GM12878 (cell line): ENCODE measurements at regions not wholly inside any gene's neighbourhood (a gene's known extent, or its start where the extent isn't known, plus 50 kb on each side); places are given as distances from the start of the nearest gene placed in this dataset.

Experiments used
- ATAC-seq: fragments of 200-7000 bp; cut with Tn5 transposase; 3 replicates; pipeline ENCODE4 v1.9.1; 2020; ENCODE audit warnings: mild to moderate bottlenecking, moderate library complexity
- BruUV-seq: library from RNA; stranded (reverse); fragments of 400-500 nt; replicated peaks from 2 replicates; lab custom pipeline; 2021; lab: Mats Ljungman, UMichigan
- CTCF ChIA-PET: fragments of 300-600 bp; sonication (Branson Sonifier 250); formaldehyde crosslinking; extraction: SDS; loops from one replicate; lab custom pipeline; 2021; ENCODE audit warnings: inconsistent platforms; lab: Yijun Ruan, JAX
- POLR2A ChIA-PET: fragments of 350-600 bp; formaldehyde crosslinking; extraction: SDS; loops from one replicate; lab custom pipeline; 2021; ENCODE audit warnings: inconsistent platforms; lab: Charles Lee
- RAD21 ChIA-PET: fragments of 300-600 bp; sonication (Branson Sonifier 250); formaldehyde crosslinking; loops from one replicate; lab custom pipeline; 2023; ENCODE audit warnings: antibody characterized with exemption; ENCODE audit not compliant: unreplicated experiment; lab: Charles Lee
- SMC1A ChIA-PET: fragments of 300-600 bp; sonication (Branson Sonifier 250); formaldehyde crosslinking; loops from one replicate; lab custom pipeline; 2023; ENCODE audit not compliant: unreplicated experiment, uncharacterized antibody; lab: Charles Lee
- DNase-seq: peaks from one replicate; pipeline ENCODE4 v3.0.0-alpha.2; 2011; ENCODE audit warnings: low read depth, low spot score
- FAIRE-seq: peaks from 3 replicates; lab custom pipeline; 2011; peaks lifted over from hg19 to GRCh38; lab: Jason Lieb, UNC
- H2AFZ ChIP-seq: 2 replicates; pipeline ENCODE4 v1.6.0; 2011; ENCODE audit warnings: low read depth, low read length, control low read depth; ENCODE audit not compliant: control insufficient read depth
- H3K27ac ChIP-seq: 2 replicates; pipeline ENCODE4 v1.5.1; 2011; ENCODE audit warnings: control low read depth; ENCODE audit not compliant: control insufficient read depth, insufficient read depth
- H3K27me3 ChIP-seq, 2 experiments: replicated peaks in 1 of 2; 2 replicates each; pipeline versions ENCODE4 v1.6.0 to v1.6.1; 2011; ENCODE audit warnings: low read length in 1 of 2; ENCODE audit not compliant: control insufficient read depth in 2 of 2, insufficient read depth in 2 of 2
- H3K36me3 ChIP-seq, 2 experiments: 2 replicates each; pipeline ENCODE4 v1.5.1; 2011; ENCODE audit warnings: low read length in 1 of 2; ENCODE audit not compliant: control insufficient read depth in 2 of 2, insufficient read depth in 2 of 2
- H3K4me1 ChIP-seq: 2 replicates; pipeline ENCODE4 v1.6.1; 2011; ENCODE audit warnings: mild to moderate bottlenecking, low read length, moderate library complexity, mixed read lengths; ENCODE audit not compliant: control insufficient read depth, insufficient read depth
- H3K4me2 ChIP-seq: 2 replicates; pipeline ENCODE4 v1.6.0; 2011; ENCODE audit warnings: control low read depth; ENCODE audit not compliant: control insufficient read depth, insufficient read depth
- H3K4me3 ChIP-seq: fragments of 200-600 bp; sonication (generic); 2 replicates; pipeline ENCODE4 v1.5.1; 2016
- H3K79me2 ChIP-seq: 2 replicates; pipeline ENCODE4 v1.6.0; 2011; ENCODE audit warnings: low read length; ENCODE audit not compliant: control insufficient read depth, insufficient read depth
- H3K9ac ChIP-seq: 2 replicates; pipeline ENCODE4 v1.8.0; 2011; ENCODE audit warnings: low read length, control low read depth, mixed read lengths; ENCODE audit not compliant: control insufficient read depth, insufficient read depth
- H3K9me3 ChIP-seq: replicated peaks from 3 replicates; pipeline ENCODE4 v1.5.1; 2011; ENCODE audit warnings: mild to moderate bottlenecking, low read length; ENCODE audit not compliant: control insufficient read depth, insufficient read depth
- H4K20me1 ChIP-seq: 2 replicates; pipeline ENCODE4 v1.6.0; 2011; ENCODE audit not compliant: control insufficient read depth, insufficient read depth
- NBN ChIP-seq: fragments of 450-650 bp; IDR thresholded peaks from 2 replicates; pipeline ENCODE4 v1.6.1; 2016
- NFYA ChIP-seq: IDR thresholded peaks from 2 replicates; pipeline ENCODE4 v1.6.1; 2011; ENCODE audit warnings: low read depth, mild to moderate bottlenecking, low read length, improper control_type of control experiment, borderline replicate concordance
- NFYB ChIP-seq: IDR thresholded peaks from 2 replicates; pipeline ENCODE4 v1.6.1; 2011; ENCODE audit warnings: low read depth, mild to moderate bottlenecking, low read length, improper control_type of control experiment, moderate library complexity; ENCODE audit not compliant: insufficient read depth
- RAD51 ChIP-seq: fragments of 450-650 bp; IDR thresholded peaks from 2 replicates; pipeline ENCODE4 v1.6.1; 2016; ENCODE audit warnings: moderate library complexity, mild to moderate bottlenecking, inconsistent platforms
- SUZ12 ChIP-seq: fragments of 200-600 bp; sonication (generic); IDR thresholded peaks from one replicate; pipeline ENCODE4 v1.6.1; 2018; ENCODE audit warnings: antibody characterized with exemption, mild to moderate bottlenecking; ENCODE audit not compliant: unreplicated experiment
- WGBS: methylation state at CpG from one replicate; pipeline ENCODE4 v1.1.6; 2016; ENCODE audit warnings: low lambda C conversion rate; ENCODE audit not compliant: insufficient replicate concordance, insufficient coverage; ENCODE audit errors: missing lambda C conversion rate; 5-methylcytosine and 5-hydroxymethylcytosine counted together
- in situ Hi-C: fragments of 300-500 bp; cut with MboI; formaldehyde crosslinking; loops from 9 replicates; pipeline ENCODE4 v1.14.3; 2018; ENCODE audit warnings: mixed read lengths
- intact Hi-C: fragments of 100-400 bp; cut with micrococcal nuclease; formaldehyde crosslinking; loops from one replicate; pipeline ENCODE4 v1.14.2; 2022; ENCODE audit not compliant: unreplicated experiment
- TF ChIP-seq, protein P1 (sequence below): IDR thresholded peaks from 2 replicates; pipeline ENCODE4 v1.6.1; 2011; ENCODE audit warnings: low read depth, mild to moderate bottlenecking, low read length, moderate library complexity, borderline replicate concordance; ENCODE audit errors: extremely low read depth
- TF ChIP-seq, protein P2 (sequence below): fragments of 450-650 bp; IDR thresholded peaks from 2 replicates; pipeline ENCODE4 v1.6.1; 2017; ENCODE audit warnings: mild to moderate bottlenecking, moderate library complexity
- TF ChIP-seq, protein P3 (sequence below), 3 experiments: IDR thresholded peaks in 2 of 3; conservative IDR thresholded peaks in 1 of 3; 2 replicates each; pipeline ENCODE4 v1.5.1; 2011; ENCODE audit warnings: low read depth in 3 of 3, low read length in 3 of 3, mild to moderate bottlenecking in 3 of 3, control low read depth in 2 of 3, moderate library complexity in 2 of 3, inconsistent platforms in 1 of 3, mixed read lengths in 1 of 3; ENCODE audit not compliant: control insufficient read depth in 2 of 3, insufficient read depth in 1 of 3; ENCODE audit errors: extremely low read depth in 1 of 3
- TF ChIP-seq, protein P4 (sequence below): fragments of 450-650 bp; conservative IDR thresholded peaks from 2 replicates; pipeline ENCODE4 v1.6.1; 2017; ENCODE audit warnings: mild to moderate bottlenecking, moderate library complexity
- TF ChIP-seq, protein P5 (sequence below): IDR thresholded peaks from 2 replicates; pipeline ENCODE4 v1.6.1; 2011; ENCODE audit warnings: borderline replicate concordance, low read depth, mild to moderate bottlenecking, moderate library complexity, mixed read lengths, low read length; ENCODE audit not compliant: insufficient read depth; ENCODE audit errors: extremely low read length

DNA sequence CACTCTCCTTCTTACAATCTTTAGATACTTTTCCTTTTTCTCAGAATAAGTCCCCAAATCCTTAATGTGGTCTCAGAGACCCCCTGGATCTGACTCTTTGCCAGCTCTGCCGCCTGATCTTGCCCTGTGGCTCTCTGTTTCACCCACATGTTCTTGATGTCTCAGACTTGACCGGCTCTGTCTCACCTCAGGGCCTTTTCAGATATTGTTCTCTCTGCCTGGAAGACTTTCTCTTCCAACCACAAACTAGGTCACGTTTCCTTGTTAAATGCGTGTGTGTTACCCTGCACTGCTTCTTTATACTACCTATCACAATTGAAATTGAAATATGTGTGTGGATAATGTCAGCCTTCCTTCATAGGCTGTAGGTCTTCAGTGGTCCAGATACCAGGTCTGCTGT, 265.4 kb upstream of the NUDT12 start:
- WGBS: 16% methylated on average over 4 of the region's 4 CpGs
- H4K20me1 ChIP-seq: no peaks in the 10 kb centered on the region
- ATAC-seq: peak; percentile 15; the same call in 1 of the 3 replicates
- H3K4me1 ChIP-seq: no peaks in the 10 kb centered on the region
- H3K27ac ChIP-seq: no peak overlapping the region
- in situ Hi-C loops: no loop called here
- ChIA-PET POLR2A (no interaction called here), CTCF (interaction anchor here (4.7 kb wide), 1 partner anchor 350 kb away, joined by 45 read pairs; no protein-coding TSS in a partner anchor), SMC1A (no interaction called here), RAD21 (no interaction called here)
- no peaks in the 10 kb centered on the region for H3K79me2 ChIP-seq
- H3K4me3 ChIP-seq: no peak overlapping the region
- no peak overlapping the region for H3K9ac ChIP-seq
- H3K9me3 ChIP-seq: no peaks in the 10 kb centered on the region
- no peak overlapping the region for H3K4me2 ChIP-seq
- intact Hi-C loops: no loop called here
- H3K27me3 ChIP-seq: no peaks in the 10 kb centered on the region; a peak in 1 of 4 replicates
- no peak overlapping the region for H2AFZ ChIP-seq
- BruUV-seq: no TSS peak
- no peak for DNase-seq
- no peaks in the 10 kb centered on the region for H3K36me3 ChIP-seq
- no peak for FAIRE-seq
- TF ChIP-seq NFYA (no peak), RAD51 (no peak), NFYB (no peak), NBN (no peak), SUZ12 (no peak)
- TF ChIP-seq, protein P1, sequence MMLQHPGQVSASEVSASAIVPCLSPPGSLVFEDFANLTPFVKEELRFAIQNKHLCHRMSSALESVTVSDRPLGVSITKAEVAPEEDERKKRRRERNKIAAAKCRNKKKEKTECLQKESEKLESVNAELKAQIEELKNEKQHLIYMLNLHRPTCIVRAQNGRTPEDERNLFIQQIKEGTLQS: no peak
- TF ChIP-seq, protein P2, sequence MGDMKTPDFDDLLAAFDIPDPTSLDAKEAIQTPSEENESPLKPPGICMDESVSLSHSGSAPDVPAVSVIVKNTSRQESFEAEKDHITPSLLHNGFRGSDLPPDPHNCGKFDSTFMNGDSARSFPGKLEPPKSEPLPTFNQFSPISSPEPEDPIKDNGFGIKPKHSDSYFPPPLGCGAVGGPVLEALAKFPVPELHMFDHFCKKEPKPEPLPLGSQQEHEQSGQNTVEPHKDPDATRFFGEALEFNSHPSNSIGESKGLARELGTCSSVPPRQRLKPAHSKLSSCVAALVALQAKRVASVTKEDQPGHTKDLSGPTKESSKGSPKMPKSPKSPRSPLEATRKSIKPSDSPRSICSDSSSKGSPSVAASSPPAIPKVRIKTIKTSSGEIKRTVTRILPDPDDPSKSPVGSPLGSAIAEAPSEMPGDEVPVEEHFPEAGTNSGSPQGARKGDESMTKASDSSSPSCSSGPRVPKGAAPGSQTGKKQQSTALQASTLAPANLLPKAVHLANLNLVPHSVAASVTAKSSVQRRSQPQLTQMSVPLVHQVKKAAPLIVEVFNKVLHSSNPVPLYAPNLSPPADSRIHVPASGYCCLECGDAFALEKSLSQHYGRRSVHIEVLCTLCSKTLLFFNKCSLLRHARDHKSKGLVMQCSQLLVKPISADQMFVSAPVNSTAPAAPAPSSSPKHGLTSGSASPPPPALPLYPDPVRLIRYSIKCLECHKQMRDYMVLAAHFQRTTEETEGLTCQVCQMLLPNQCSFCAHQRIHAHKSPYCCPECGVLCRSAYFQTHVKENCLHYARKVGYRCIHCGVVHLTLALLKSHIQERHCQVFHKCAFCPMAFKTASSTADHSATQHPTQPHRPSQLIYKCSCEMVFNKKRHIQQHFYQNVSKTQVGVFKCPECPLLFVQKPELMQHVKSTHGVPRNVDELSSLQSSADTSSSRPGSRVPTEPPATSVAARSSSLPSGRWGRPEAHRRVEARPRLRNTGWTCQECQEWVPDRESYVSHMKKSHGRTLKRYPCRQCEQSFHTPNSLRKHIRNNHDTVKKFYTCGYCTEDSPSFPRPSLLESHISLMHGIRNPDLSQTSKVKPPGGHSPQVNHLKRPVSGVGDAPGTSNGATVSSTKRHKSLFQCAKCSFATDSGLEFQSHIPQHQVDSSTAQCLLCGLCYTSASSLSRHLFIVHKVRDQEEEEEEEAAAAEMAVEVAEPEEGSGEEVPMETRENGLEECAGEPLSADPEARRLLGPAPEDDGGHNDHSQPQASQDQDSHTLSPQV: no peak
- TF ChIP-seq, protein P3, sequence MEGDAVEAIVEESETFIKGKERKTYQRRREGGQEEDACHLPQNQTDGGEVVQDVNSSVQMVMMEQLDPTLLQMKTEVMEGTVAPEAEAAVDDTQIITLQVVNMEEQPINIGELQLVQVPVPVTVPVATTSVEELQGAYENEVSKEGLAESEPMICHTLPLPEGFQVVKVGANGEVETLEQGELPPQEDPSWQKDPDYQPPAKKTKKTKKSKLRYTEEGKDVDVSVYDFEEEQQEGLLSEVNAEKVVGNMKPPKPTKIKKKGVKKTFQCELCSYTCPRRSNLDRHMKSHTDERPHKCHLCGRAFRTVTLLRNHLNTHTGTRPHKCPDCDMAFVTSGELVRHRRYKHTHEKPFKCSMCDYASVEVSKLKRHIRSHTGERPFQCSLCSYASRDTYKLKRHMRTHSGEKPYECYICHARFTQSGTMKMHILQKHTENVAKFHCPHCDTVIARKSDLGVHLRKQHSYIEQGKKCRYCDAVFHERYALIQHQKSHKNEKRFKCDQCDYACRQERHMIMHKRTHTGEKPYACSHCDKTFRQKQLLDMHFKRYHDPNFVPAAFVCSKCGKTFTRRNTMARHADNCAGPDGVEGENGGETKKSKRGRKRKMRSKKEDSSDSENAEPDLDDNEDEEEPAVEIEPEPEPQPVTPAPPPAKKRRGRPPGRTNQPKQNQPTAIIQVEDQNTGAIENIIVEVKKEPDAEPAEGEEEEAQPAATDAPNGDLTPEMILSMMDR (IDR thresholded peaks at IDR 0.05 in 2 of 3, conservative IDR thresholded peaks at IDR 0.05 in 1 of 3; ENCODE audit: control insufficient read depth in 2 of 3, extremely low read depth in 1 of 3, insufficient read depth in 1 of 3, low read depth in 3 of 3, low read length in 3 of 3): no peak
- TF ChIP-seq, protein P4, sequence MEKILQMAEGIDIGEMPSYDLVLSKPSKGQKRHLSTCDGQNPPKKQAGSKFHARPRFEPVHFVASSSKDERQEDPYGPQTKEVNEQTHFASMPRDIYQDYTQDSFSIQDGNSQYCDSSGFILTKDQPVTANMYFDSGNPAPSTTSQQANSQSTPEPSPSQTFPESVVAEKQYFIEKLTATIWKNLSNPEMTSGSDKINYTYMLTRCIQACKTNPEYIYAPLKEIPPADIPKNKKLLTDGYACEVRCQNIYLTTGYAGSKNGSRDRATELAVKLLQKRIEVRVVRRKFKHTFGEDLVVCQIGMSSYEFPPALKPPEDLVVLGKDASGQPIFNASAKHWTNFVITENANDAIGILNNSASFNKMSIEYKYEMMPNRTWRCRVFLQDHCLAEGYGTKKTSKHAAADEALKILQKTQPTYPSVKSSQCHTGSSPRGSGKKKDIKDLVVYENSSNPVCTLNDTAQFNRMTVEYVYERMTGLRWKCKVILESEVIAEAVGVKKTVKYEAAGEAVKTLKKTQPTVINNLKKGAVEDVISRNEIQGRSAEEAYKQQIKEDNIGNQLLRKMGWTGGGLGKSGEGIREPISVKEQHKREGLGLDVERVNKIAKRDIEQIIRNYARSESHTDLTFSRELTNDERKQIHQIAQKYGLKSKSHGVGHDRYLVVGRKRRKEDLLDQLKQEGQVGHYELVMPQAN: no peak
- TF ChIP-seq, protein P5, sequence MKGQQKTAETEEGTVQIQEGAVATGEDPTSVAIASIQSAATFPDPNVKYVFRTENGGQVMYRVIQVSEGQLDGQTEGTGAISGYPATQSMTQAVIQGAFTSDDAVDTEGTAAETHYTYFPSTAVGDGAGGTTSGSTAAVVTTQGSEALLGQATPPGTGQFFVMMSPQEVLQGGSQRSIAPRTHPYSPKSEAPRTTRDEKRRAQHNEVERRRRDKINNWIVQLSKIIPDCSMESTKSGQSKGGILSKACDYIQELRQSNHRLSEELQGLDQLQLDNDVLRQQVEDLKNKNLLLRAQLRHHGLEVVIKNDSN: no peak
